A673 (cell line): ENCODE measurements at regions not wholly inside any gene's neighbourhood (a gene's known extent, or its start where the extent isn't known, plus 50 kb on each side); places are given as distances from the start of the nearest gene placed in this dataset.

Experiments
- BruUV-seq: library from RNA; stranded (reverse); fragments of 400-500 nt; replicated peaks from 2 replicates; lab custom pipeline; 2021; lab: Mats Ljungman, UMichigan
- CTCF ChIA-PET: fragments of 300-600 bp; sonication (Branson Sonifier 250); formaldehyde crosslinking; loops from one replicate; lab custom pipeline; 2022; ENCODE audit warnings: antibody characterized with exemption; lab: Charles Lee
- POLR2A ChIA-PET: fragments of 300-600 bp; sonication (Branson Sonifier 250); formaldehyde crosslinking; loops from one replicate; lab custom pipeline; 2022; ENCODE audit warnings: antibody characterized with exemption; ENCODE audit not compliant: low non-redundant PET; lab: Charles Lee
- DNase-seq: peaks from one replicate; pipeline ENCODE4 v3.0.0-alpha.2; 2015; ENCODE audit warnings: low spot score
- H3K27ac ChIP-seq: fragments of 200-600 bp; sonication (generic); 2 replicates; pipeline ENCODE4 v1.5.1; 2016; ENCODE audit warnings: mixed run types, low read depth, mild to moderate bottlenecking, mixed read lengths, antibody characterized with exemption, low read length; ENCODE audit not compliant: poor library complexity, severe bottlenecking
- H3K27me3 ChIP-seq: fragments of 200-600 bp; sonication (generic); replicated peaks from 2 replicates; pipeline ENCODE4 v1.6.1; 2017; ENCODE audit warnings: mixed run types, low read depth, mild to moderate bottlenecking, mixed read lengths, antibody characterized with exemption, low read length; ENCODE audit not compliant: insufficient read depth, poor library complexity
- H3K36me3 ChIP-seq: fragments of 200-600 bp; sonication (generic); 2 replicates; pipeline ENCODE4 v1.6.1; 2016; ENCODE audit warnings: mixed run types, mild to moderate bottlenecking, mixed read lengths, antibody characterized with exemption, low read length; ENCODE audit not compliant: insufficient read depth, poor library complexity, severe bottlenecking
- H3K4me1 ChIP-seq: fragments of 200-600 bp; sonication (generic); 2 replicates; pipeline ENCODE4 v1.6.1; 2017; ENCODE audit warnings: mixed run types, mild to moderate bottlenecking, mixed read lengths, antibody characterized with exemption, low read length; ENCODE audit not compliant: insufficient read depth, poor library complexity, severe bottlenecking
- H3K4me3 ChIP-seq: fragments of 200-600 bp; sonication (generic); 2 replicates; pipeline ENCODE4 v1.5.1; 2016; ENCODE audit warnings: low read depth, mixed run types, mild to moderate bottlenecking, mixed read lengths, low read length; ENCODE audit not compliant: poor library complexity, severe bottlenecking
- H3K9me3 ChIP-seq: fragments of 200-600 bp; sonication (generic); 2 replicates; pipeline ENCODE4 v1.6.1; 2016; ENCODE audit warnings: mixed run types, low read depth, mild to moderate bottlenecking, mixed read lengths, antibody characterized with exemption, low read length; ENCODE audit not compliant: poor library complexity, severe bottlenecking
- EZH2 ChIP-seq: fragments of 200-600 bp; sonication (generic); IDR thresholded peaks from 2 replicates; pipeline ENCODE4 v1.6.1; 2017; ENCODE audit warnings: borderline replicate concordance, low read depth, mild to moderate bottlenecking, mixed read lengths, antibody characterized with exemption, low read length; ENCODE audit not compliant: poor library complexity, severe bottlenecking
- intact Hi-C: fragments of 100-400 bp; cut with micrococcal nuclease; formaldehyde crosslinking; loops from one replicate; pipeline ENCODE4 v1.10.0; 2022; ENCODE audit not compliant: unreplicated experiment
- TF ChIP-seq, protein P1 (sequence below): fragments of 300-800, 200-600 bp; sonication (generic); conservative IDR thresholded peaks from 2 replicates; pipeline ENCODE4 v1.5.1; 2017; ENCODE audit warnings: low read depth, mild to moderate bottlenecking, antibody characterized with exemption, low read length, moderate library complexity, mixed read lengths

DNA sequence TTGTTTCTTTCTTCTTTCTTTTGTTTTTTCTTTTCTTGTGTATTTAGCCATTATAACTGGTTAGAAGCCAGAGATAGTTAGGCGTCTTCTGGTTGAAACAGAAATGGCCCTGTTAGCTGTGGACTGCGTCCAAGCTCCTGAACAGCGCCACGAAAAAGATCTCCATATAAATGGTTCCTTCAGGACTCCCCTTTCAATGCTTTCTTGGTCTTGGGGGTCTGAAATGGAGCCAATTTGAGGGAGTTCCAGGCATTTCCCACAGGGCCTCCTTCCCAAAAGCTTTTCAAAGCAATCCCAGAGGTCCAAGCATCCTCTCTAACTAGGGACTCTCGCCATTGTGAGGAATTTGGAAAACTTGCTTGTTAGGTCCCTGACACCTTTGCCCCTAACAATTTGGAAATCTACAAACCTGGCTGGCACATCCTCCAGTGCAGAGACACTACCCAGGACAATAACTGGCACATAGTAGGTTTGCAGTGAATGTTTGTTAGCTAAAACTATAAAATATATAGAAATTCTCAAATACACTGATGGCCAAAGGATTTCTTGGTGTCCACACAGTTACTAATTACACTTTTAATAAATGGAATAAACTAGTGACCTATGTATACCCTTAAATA, 80.1 kb downstream of the MYCN start:
- no peak overlapping the region for H3K27ac ChIP-seq
- no peaks in the 10 kb centered on the region for H3K36me3 ChIP-seq
- ChIA-PET CTCF (no interaction called here), POLR2A (no interaction called here)
- intact Hi-C loops = no loop called here
- peaks cover 18% of the 10 kb centered on the region for H3K27me3 ChIP-seq
- H3K9me3 ChIP-seq = no peaks in the 10 kb centered on the region
- no TSS peak for BruUV-seq
- no peaks in the 10 kb centered on the region for H3K4me1 ChIP-seq
- TF ChIP-seq EZH2 = no peak
- TF ChIP-seq, protein P1, sequence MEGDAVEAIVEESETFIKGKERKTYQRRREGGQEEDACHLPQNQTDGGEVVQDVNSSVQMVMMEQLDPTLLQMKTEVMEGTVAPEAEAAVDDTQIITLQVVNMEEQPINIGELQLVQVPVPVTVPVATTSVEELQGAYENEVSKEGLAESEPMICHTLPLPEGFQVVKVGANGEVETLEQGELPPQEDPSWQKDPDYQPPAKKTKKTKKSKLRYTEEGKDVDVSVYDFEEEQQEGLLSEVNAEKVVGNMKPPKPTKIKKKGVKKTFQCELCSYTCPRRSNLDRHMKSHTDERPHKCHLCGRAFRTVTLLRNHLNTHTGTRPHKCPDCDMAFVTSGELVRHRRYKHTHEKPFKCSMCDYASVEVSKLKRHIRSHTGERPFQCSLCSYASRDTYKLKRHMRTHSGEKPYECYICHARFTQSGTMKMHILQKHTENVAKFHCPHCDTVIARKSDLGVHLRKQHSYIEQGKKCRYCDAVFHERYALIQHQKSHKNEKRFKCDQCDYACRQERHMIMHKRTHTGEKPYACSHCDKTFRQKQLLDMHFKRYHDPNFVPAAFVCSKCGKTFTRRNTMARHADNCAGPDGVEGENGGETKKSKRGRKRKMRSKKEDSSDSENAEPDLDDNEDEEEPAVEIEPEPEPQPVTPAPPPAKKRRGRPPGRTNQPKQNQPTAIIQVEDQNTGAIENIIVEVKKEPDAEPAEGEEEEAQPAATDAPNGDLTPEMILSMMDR = no peak
- DNase-seq = no peak
- H3K4me3 ChIP-seq = no peak overlapping the region

DNA sequence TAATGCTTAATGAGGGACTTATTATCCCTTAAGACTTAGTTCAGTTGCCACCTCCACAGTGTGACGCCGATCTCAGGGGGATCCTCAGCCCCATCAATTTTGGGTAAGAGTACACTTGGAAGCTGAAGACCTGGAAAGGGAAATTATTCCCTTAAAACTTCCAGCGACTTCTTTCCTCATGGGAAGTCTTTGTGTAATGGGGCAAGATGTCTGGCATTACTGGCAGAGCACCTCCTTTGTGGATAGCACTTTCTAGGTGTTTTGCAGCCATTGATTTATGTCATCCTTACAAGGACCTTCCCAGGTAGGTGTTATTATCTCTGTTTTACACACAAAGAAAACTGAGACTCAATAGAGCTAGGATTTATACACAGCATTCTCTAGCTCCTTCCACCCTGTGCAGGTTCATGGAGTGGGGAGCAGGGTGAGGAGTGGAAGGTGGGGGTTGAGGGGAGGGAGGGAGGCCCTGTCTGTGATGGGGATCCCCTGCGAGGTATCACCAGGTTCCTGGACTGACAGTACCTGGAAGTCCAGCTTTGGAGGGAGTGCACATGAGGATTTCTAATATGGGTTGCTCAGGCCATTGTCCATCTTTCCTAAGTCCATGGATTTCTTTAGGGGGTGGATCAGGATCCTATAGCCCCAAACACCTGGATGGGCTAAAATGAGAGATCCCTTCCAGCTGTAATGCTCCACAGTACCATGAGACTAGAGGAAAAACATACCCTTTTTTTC, 79.4 kb downstream of the MYCN start:
- peaks cover 18% of the 10 kb centered on the region for H3K27me3 ChIP-seq
- ChIA-PET POLR2A (interaction anchor here (0.7 kb wide), 1 partner anchor 13 kb away, joined by 3 read pairs; no protein-coding TSS in a partner anchor), CTCF (no interaction called here)
- H3K4me1 ChIP-seq = no peaks in the 10 kb centered on the region
- H3K4me3 ChIP-seq = no peak overlapping the region
- intact Hi-C loops = no loop called here
- no peak for TF ChIP-seq EZH2
- TF ChIP-seq, protein P1 = no peak
- H3K27ac ChIP-seq = no peak overlapping the region
- no TSS peak for BruUV-seq
- H3K9me3 ChIP-seq = no peaks in the 10 kb centered on the region
- DNase-seq = no peak
- H3K36me3 ChIP-seq = no peaks in the 10 kb centered on the region

DNA sequence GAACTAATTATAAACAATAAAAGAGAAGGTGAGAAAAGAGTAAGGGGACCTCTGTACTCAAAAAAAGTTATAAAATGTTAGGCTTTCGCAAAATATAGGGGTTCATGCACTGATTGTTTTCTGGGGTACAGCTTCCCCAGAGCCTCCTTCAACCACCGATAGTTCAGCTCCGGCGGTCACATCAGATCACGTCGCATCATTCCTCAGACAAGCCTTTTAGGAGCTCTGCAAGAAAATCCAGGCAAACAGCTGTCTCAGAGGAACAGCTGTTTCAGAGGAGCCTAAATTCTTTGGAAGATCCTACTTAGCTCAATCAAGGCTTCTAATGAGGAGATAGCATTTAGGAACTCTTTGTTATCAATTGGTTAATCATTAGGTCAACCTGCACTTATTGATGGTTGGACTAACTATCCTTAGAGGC, 78.7 kb downstream of the MYCN start:
- intact Hi-C loops = no loop called here
- TF ChIP-seq EZH2 = no peak
- TF ChIP-seq, protein P1 = no peak
- H3K9me3 ChIP-seq = no peaks in the 10 kb centered on the region
- ChIA-PET CTCF (no interaction called here), POLR2A (no interaction called here)
- peaks cover 18% of the 10 kb centered on the region for H3K27me3 ChIP-seq
- BruUV-seq = no TSS peak
- H3K4me1 ChIP-seq = no peaks in the 10 kb centered on the region
- DNase-seq = no peak
- H3K27ac ChIP-seq = no peak overlapping the region
- no peaks in the 10 kb centered on the region for H3K36me3 ChIP-seq
- H3K4me3 ChIP-seq = no peak overlapping the region
